Stimulated activated CD4-positive, alpha-beta T cell treated with anti-CD3 and anti-CD28 coated beads, Interleukin-15, amount 100 ng/mL, for 1 hour (primary cell): ENCODE measurements at regions not wholly inside any gene's neighbourhood (a gene's known extent, or its start where the extent isn't known, plus 50 kb on each side); places are given as distances from the start of the nearest gene placed in this dataset.
"Not testable (repeated sequence)": the region's sequence is repeated elsewhere in the genome, so short reads cannot be mapped to it uniquely, and the experiment has no call there.

Experiments
- DNase-seq, 2 donors: peaks; one replicate each; pipeline ENCODE4 v3.0.0-alpha.2; 2020; ENCODE audit warnings: low read depth in 1 of 2, low spot score in 1 of 2

DNA sequence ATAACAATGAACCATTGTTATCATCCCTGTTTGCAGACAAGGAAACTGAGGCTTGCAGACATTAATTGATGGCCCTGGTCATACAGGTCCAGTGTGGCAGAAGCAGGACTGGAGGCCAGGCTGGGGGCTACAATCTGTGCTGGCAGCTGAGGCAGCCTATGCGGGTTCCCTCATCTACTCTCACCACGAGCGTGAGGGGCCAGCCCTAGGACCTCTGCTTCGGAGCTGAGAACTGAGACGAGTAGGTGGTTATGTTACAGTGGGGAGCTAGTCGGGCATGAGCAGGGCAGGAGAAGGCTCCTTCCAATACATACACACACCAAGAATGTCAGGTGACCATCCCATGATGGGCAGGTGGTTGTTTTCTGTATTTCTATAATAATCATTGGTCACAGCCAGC lies 82.2 kb upstream of the ASB18 start:
- DNase-seq = no peak

DNA sequence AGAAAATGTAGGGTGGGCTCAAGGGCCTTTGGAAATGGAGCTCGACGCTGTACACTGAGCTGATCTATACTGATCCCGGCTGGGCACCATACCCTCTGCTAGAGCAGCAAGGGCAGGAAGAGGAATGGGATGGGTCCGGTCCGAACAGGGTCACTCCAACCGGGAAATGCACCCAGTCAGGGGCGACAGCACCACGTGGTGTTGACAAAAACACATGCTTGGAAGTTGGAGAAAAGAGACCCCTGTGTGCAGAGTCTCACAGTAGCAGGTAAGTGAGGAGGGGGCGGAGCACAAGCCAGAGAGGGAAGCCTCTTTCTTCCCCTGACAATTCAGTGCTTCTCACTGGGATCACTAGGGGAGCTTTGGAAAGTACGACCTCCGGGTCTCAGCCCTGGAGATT lies 84.1 kb upstream of the ASB18 start:
- DNase-seq = no peak

DNA sequence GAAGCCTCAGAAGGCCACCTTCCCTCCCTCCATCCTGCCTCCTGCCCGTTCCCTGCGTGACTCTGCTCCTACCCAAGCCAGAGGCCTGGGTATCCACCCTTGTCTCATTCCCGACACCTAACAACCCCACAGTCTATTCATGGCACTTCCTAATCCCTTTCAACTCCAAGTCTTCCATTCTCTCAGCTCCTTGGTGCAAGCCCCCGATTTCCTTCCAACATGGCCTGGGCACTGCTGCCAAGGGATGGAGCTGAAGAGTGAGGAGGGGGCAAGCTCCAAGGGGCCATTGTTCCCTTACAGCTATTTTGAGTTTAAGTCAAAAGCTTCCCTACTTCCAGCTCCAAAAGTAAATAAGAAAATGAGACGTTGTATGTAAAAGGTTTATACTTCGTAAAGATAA lies 84.8 kb upstream of the ASB18 start:
- DNase-seq = no peak

DNA sequence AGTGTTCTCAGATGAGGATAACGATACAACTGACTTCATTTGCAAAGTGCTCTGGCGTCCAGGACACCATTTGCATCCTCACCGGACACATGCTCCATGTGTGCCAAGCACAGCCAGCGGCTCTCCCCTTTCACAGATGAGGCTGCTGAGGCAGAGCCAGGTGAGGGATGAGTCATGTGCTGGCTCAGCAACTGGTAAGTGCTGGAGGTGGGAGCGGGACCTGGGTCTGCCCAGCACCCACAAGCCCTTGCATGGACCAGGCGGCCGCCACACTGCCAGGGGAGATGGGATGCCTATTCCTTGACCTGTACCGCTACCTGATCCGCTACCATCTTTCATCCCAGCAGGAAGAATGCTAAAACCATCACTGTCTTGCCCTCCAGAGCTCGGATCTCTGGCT lies 86.2 kb upstream of the ASB18 start:
- no peak for DNase-seq

DNA sequence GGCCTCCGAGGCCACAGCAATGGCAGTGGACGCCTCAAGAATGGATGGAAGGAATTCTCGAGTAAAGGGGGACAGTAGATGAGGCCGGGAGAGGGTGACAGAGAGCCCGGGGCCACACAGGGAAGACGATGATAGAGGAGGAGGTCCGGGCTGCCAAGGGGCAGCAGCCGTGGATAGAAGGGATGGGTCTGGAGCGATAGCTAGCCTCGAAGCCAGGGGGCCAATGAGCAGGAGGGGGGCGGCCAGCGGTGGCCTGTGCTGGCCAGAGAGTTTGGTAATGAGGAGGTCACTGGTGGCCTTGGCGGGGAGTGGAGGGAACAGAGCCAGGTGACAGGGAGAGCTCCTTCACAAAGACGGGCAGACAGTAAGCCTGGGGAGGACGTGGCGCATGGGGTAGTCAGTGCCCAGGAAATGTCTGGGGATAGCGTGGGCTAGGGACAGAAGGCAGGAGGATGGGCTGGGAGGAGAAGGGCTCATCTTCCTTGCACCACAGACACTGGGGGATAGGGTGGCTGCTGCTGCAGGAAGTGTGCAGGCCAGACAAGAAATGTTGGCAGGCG lies 87.8 kb upstream of the ASB18 start:
- DNase-seq = no peak

DNA sequence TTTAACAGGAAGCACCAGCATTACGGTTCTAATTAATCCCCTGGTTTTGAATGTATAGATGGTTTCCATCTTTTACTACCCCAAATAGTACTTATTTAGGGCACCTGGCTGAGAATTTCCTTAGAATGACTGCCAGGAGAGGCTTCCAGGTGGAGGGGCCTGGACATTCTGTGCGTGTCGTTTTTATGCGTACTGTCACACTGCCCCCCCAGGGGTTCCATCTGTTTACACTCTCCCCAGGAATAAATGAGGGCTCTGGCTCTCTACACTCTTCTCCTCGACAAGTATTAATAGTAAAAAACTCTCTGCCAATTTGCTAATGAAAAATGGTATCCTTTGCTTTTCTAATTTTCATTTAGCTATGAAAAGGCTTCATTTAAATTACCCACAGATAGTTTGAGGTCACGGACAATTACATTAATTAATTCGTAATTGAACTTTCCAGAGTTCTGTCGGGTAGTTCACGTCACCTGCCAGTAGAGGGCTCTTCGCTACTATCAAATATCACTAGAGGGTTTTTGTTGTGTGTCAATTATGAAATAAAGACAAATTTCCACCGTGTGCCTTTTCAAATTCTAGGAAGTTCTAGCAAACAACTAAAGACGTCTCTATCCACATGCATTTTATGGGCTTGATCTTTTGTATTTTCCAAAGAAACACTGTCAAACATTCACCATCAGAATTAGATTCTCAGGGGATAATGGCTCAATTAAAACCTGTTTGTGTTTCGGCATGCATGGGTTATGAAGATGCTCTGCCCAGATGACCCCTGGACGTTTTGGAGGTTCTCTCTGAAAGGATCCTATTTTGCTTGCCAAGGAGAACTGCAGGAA lies 88.8 kb upstream of the ASB18 start:
- no peak for DNase-seq

DNA sequence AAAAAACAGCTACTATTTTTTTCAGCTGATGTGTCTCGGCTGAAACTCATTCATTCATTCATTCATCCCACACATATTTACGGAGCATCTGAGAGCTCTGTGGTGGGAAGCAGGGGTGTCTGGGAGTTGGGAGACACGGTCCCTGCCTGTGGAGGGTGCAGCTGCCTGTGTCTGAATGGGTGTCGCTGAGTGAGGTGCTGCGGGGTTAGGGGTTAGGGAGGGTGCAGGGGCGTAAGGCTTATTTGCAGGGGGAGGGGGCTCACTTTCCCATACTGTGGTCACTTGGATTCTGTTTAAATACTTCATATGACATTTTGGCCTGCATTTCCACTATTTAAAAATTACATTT lies 89.4 kb upstream of the ASB18 start:
- no peak for DNase-seq

DNA sequence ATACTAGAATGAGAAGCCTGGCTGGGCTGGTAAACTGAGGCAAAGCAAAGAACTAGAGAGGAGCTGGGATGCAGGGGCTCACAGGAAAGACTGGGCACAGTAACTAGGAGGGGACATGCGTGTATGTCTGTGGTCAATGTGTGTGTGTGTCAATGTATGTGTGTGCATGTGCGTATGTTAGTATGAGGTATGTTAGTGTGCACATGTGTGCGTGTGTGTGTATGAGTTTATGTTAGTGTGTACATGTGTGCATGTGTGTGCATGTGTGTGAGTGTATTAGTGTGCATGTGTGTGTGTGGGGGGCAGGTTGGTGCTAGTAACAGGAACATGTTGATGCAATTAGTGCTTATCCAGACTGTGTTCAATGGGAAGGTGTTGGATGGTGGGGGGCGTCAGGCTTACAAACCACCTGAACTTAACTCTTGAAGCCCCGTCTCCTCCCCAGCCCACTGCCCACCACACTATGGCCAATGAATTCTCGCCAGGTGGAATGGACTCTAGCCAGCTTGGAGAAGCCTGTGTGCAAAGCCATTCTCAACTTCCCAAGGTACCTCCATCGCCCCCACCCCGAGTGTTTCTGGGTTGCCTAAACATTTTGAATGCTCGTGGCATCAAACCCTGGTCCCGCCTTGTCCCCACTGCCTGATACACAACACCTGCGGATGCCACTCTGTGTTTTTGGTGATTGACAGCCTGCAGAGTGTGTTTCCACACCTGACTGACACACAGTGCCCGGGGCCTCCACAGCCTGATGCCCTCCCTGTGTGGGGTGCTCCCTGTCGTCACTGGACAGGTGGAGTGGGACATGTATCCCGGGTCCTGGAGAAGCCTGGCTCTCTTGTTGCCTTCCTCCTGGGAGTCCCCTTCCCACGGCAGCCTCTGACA lies 90.1 kb upstream of the ASB18 start:
- DNase-seq = no peak

DNA sequence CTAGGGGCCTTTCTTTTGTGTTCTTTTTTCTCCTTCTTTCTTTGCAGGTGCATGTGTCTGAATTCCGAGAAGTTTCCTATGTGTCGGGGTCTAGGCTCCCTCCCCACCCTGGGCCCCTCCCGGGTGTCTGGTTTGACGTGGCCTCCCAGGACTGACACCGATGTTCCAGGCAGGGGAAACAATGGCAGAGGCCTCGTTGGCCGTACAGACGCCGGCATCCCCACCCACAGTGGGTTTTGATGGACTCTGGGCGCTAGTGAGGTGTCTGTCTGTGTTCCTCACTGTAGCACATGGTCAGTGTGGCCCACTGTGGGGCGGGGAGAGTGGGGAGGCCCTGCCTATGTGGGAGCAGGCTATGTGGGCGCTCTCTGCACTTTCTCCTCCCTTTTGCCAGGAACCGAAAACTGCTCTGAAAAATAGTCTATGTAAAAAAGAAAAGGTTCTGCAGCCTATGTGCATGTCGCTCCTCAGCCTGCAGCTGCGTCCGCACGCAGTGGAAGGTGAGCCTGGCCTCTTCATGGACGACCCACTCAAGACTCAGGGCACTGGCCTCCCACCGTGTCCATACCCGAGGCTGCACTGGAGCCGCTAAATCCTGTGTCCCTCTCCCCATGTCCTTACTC lies 90.9 kb upstream of the ASB18 start:
- no peak for DNase-seq

DNA sequence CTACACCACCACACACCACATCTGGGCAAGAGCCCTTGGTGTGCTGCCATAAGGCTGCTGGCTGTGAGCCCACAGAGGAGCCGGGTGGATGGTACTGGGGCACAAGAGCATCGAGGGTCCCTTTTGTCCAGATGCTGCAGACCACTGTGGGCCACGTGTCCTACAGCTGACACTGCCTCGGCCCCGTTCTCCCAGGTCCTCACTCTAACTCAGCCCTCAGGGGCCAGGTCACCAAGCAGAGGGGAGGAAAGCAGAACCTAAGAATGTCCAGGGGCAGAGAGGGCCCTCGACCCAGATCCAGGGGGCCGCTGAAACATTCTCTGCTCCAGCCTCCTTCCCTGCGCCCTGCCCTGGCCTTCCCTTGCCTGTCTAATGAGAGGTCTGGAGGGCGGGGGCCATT lies 91.7 kb upstream of the ASB18 start:
- DNase-seq = no peak

DNA sequence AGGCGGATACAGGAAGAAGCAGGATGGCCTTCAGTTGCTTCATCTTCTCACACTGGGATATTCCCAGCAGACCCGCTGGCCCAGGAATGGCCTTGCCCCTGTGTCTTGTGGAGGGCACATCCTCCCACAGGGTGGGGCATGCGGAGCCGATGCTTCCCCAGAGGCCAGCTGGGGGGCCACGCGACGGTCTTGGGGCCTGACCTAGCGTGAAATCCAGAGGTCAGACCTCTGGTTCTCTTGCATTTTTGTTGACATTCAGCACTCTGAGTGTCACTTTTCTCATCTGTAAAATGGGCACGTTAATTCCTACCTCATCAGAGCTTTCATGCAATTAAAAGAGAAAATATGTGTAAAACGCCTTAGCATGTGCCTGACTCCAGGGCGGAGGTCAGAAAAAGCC lies 92.1 kb upstream of the ASB18 start:
- DNase-seq = not testable (repeated sequence)

DNA sequence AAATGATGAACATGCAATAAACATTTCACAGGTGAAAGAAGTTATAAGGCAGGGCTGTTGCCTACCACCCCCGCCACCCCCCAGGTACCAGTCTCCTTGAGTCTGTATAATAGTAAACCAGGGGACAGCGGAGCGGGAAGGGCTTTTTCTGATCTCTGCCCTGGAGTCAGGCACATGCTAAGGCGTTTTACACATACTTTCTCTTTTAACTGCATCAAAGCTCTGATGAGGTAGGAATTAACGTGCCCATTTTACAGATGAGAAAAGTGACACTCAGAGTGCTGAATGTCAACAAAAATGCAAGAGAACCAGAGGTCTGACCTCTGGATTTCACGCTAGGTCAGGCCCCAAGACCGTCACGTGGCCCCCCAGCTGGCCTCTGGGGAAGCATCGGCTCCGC lies 94.3 kb upstream of the ASB18 start:
- not testable (repeated sequence) for DNase-seq

DNA sequence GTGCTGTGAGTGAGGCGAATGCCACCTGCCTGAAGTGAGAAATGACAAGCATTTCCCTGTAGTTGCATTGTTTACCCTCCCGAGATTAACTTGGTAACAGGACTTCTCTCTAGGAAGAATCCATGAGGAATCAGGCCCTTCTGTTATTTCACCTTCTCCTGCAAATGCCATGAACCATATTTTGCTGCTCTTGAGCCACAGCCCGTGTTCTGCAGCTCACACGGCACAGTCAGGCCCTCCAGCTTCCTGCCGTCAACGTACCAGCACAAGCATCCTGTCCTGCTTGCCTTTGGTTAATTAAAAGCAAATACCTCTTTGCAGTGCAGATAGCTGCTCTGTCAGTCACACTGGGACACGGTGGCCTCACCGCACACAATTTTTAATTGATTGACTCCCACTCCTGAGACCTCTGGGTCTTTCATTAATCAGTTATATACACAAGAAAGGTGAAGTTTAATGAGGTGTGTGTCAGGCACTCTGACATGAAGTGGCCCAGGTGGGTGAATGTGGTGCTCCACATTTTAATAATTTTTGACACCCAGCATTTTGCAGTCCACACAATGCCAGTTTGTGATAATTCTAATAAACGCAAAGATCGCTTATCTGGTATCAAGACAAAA lies 95.3 kb upstream of the ASB18 start:
- no peak for DNase-seq

DNA sequence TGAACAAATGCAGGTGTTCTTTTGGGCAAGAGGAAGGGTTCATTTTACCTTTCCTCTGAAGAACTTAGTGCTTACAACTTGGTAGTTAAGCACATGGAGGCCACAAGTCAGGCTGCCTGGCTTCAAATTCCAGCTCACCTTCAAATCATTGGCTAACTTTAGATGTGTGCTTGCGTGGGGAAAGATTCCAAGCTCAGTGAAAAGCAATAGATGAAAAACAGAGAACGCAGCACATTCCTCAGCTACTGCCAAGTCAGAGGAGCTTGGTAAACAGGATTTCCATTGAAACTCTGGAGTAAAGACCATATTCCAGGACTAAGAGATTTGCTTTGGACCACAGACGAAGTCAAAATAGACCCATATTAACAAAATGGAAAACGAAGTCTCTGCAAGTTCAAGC lies 96.3 kb upstream of the ASB18 start:
- no peak for DNase-seq

DNA sequence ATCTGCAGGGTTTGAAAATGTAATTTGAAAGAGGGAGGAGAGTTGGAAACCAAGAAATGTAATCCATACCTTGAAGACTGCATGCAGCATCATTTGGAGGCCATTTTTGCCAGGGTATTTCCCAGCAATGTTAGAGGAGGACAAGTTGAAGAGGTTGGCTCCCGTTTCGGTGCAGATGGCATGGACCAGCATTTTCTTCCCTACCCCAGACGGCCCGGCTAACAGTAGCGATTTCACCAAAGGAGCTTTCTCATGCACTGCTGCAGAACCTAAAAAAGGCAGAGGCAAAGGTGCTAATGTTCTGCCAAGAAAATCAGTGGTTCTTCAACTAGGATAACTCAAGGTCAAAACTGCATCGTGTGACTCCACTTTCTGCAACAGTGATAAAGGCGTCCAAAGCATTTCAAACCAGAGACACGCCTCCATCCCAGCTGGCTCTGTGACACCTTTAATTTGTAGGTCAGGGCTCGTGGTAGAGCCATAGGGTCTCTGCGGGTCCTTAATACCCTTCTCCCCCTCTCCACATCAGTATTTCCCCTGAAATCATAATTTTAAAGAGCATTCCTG lies 99.6 kb upstream of the ASB18 start:
- no peak for DNase-seq

DNA sequence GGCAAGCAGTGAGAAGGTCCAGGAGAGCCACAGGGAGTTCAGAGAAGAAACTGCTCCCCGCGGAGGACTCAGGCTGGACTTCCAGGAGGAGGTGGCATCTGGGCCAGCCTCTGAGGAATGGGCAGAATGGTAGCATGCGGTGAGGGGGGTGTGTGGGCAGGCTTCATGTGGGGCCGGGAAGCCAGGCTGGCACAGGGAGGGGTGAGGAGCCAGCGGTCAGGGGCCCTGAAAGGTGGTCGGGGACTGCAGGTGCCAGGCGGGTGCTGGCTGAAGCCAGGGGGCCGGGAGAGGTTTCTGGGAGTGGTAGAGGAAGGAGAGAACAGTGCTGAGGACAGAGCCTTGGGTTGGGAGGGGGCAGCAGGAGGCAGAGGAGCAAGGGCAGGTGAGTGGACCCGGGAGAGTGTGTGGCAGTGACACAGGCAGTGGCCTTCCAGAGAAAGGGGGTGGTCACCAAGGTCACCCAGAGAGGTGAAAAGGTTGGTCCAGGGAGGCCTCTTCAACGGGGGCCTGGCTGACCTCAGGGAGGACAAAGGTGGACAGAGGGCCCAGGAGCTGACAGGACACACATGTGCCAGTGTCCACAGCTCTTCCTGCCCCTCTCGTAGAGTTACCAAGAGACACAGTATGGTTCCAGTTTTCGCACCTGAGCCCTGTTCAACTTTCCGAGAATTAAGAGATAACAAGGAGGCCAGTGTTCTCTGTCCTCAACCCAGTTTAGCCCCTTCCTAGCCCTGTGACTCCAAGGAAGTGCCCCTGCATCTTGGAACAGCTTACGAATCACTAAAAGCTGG lies 101.2 kb upstream of the ASB18 start:
- DNase-seq = no peak

DNA sequence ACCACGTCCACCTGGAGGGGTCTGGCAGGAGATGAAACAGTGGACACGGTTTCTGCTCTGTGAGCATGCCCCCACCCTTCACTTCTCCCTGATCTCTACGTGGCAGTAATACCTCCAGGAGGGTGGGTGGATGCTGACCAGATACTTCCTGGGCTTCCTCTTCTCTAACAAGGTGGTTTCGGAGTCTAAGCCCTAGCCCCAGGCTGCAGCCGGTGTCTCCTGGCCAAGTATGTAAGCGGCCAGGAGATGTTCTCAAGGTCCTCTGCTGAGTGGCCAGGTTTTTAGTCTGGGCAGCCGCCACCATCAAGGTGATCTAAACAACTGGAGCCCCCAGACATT lies 101.8 kb upstream of the ASB18 start:
- DNase-seq = no peak

DNA sequence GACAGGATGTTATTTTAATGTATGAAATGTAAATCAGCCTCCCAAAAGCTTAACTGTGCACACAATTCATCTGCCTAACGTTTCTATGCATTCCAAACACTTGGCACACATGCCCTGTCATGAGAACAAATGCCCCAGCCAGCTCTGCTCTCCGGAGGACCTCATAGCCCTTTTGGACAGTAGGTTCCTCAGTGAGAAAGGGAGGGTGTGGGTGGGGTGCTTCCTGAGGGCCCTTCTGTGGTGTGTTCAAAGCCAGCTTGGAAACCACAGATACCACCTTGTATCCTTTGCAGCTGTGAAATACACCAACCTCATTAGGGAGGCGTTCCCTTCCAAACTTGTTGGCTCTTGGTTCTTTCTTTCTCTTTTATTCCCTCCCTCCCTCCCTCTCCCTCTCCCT lies 102.2 kb upstream of the ASB18 start:
- no peak for DNase-seq

DNA sequence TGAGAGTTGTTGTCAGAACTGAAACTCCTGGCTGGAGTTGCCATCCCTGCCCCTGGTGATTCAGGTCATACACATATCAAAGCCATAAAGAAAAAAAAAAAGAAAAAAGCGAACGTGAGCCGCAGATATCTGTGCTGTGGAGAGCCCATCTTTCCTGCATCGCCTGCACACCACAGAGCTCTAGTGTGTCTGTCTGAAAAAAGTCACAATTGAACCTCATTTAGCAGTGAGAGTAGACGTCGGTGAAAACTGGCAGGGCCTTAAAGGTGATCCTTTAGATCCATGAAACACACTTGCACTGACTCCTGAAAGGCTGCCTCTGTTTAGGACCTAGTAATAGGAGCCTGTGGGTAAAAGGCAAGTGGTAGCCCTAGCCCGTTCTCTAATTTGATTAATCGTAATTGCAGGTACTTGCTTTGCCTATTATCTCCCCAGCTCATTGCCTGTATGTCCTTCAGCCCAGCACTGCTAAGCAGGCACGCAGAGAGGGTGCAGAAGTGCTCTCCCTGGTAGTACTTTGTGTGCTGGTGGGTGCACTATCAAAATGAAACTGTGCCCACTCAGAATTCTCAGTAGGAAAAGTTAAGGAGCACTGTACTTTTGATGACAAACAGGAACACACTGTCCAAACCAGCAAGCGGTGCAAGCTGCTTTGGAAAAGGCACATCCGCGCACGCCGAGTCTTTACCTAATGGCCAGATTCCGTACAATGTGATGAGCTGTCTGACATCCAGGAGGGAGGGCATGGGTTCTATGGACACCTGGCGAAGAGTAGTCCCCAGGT lies 103.5 kb upstream of the ASB18 start:
- no peak for DNase-seq

DNA sequence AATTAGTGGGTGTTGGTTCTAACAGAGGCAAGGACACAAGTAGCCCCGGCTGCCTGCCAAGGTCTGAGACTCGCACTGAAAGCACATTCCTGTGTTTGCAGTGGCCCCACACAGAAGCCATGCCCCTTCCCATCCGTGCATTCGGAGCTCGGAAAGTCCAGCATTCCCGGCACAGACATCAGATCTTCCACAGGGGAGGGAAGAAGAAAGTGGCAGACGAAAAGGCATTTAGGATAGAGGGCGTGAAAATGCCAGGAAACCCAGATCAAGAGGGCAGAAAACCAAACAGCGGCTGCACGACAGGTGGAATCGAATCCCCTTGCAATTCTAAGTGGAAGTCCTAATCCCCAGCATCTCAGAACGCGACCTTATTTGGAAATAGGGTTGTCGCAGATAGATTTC lies 105.5 kb upstream of the ASB18 start:
- DNase-seq = no peak
